GM19455 (cell line): ENCODE measurements at regions not wholly inside any gene's neighbourhood (a gene's known extent, or its start where the extent isn't known, plus 50 kb on each side); places are given as distances from the start of the nearest gene placed in this dataset.
"Not testable (repeated sequence)": the region's sequence is repeated elsewhere in the genome, so short reads cannot be mapped to it uniquely, and the experiment has no call there.

Source experiments
- ATAC-seq: cut with Tn5 transposase; IDR thresholded peaks from one replicate; pipeline ENCODE4 v1.9.1; 2021; ENCODE audit not compliant: unreplicated experiment

GRCh38 chr2:22186261-22186828 lies 1062.6 kb downstream of the TDRD15 start:
- ATAC-seq, result not testable (repeated sequence)

GRCh38 chr2:22189893-22190480 lies 1066.2 kb downstream of the TDRD15 start:
- no peak for ATAC-seq

- no peak for ATAC-seq
These were observed 1070.5 kb downstream of the TDRD15 start for GRCh38 chr2:22194218-22194617.

GRCh38 chr2:22196806-22197205 lies 1073.0 kb downstream of the TDRD15 start:
- no peak for ATAC-seq

- no peak for ATAC-seq
These were observed 1074.9 kb downstream of the TDRD15 start for GRCh38 chr2:22198381-22199283.

- ATAC-seq, result no peak
These were observed 1076.2 kb downstream of the TDRD15 start for GRCh38 chr2:22199994-22200393.

GRCh38 chr2:22209545-22209944 lies 1085.8 kb downstream of the TDRD15 start:
- no peak for ATAC-seq

GRCh38 chr2:22213237-22213636 lies 1089.5 kb downstream of the TDRD15 start:
- ATAC-seq, result no peak

- ATAC-seq, result no peak
These were observed 1091.7 kb downstream of the TDRD15 start for GRCh38 chr2:22215517-22215916.

- ATAC-seq, result no peak
These were observed 1094.1 kb downstream of the TDRD15 start for GRCh38 chr2:22217881-22218280.

- no peak for ATAC-seq
These were observed 1097.2 kb downstream of the TDRD15 start for GRCh38 chr2:22221006-22221405.

- no peak for ATAC-seq
These were observed 1115.2 kb downstream of the TDRD15 start for GRCh38 chr2:22238967-22239366.

GRCh38 chr2:22247466-22247865 lies 1123.7 kb downstream of the TDRD15 start:
- ATAC-seq, result no peak

GRCh38 chr2:22248851-22249250 lies 1125.1 kb downstream of the TDRD15 start:
- ATAC-seq, result no peak

- no peak for ATAC-seq
These were observed 1129.4 kb downstream of the TDRD15 start for GRCh38 chr2:22253171-22253570.

GRCh38 chr2:22261165-22261564 lies 1123.8 kb upstream of the KLHL29 start:
- no peak for ATAC-seq

- ATAC-seq, result no peak
These were observed 1114.6 kb upstream of the KLHL29 start for GRCh38 chr2:22270341-22270740.

GRCh38 chr2:22273853-22274252 lies 1111.1 kb upstream of the KLHL29 start:
- ATAC-seq, result no peak

- no peak for ATAC-seq
These were observed 1110.3 kb upstream of the KLHL29 start for GRCh38 chr2:22274661-22275060.

- no peak for ATAC-seq
These were observed 1108.3 kb upstream of the KLHL29 start for GRCh38 chr2:22276696-22277095.

GRCh38 chr2:22279541-22279940 lies 1105.4 kb upstream of the KLHL29 start:
- ATAC-seq, result no peak

GRCh38 chr2:22281033-22281432 lies 1103.9 kb upstream of the KLHL29 start:
- ATAC-seq, result no peak
